PFSK-1 (cell line): ENCODE measurements at regions not wholly inside any gene's neighbourhood (a gene's known extent, or its start where the extent isn't known, plus 50 kb on each side); places are given as distances from the start of the nearest gene placed in this dataset.

Experiments used
- FOXP2 ChIP-seq: optimal IDR thresholded peaks from 2 replicates; pipeline ENCODE3; 2011; ENCODE audit warnings: borderline replicate concordance, control low read depth, inconsistent platforms; ENCODE audit not compliant: insufficient read depth; ENCODE audit errors: extremely low read length, extremely low read depth
- POLR2AphosphoS5 ChIP-seq: IDR thresholded peaks from 2 replicates; pipeline ENCODE4 v1.6.1; 2012; ENCODE audit warnings: low read depth, mild to moderate bottlenecking, control low read depth, low read length, moderate library complexity
- SIN3A ChIP-seq: IDR thresholded peaks from 2 replicates; pipeline ENCODE4 v1.6.1; 2012; ENCODE audit warnings: mild to moderate bottlenecking, low read length, moderate library complexity, borderline replicate concordance; ENCODE audit not compliant: insufficient read depth
- TAF1 ChIP-seq: IDR thresholded peaks from 2 replicates; pipeline ENCODE4 v1.6.1; 2012; ENCODE audit warnings: low read length, control low read depth, borderline replicate concordance; ENCODE audit not compliant: insufficient read depth
- TF ChIP-seq, protein P1 (sequence below), 2 experiments: IDR thresholded peaks; 2 replicates each; pipeline versions ENCODE4 v1.6.1 to v1.8.0; 2011 to 2012; ENCODE audit warnings: low read depth in 2 of 2, low read length in 2 of 2, control low read depth in 1 of 2, inconsistent platforms in 1 of 2, mild to moderate bottlenecking in 1 of 2, moderate library complexity in 1 of 2; ENCODE audit not compliant: insufficient read depth in 1 of 2

DNA sequence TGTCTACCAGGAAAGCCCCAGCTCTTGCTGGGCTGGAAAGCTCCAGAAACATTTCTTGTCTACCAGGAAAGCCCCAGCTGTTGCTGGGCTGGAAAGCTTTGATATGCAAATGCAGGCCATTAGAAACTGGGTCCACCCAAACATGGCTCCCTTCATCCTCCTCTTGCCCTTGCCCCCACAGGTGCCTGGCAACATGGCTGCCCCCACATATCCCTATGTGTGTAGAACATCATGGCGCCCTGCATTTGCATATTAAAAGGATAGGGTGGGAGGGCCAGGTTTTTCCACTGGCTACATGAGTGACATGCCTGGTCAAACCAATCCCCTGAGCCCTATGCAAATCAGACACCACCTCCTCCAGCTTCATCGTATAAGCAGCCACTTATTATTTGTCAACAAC is 455.4 kb upstream of the ARGLU1 start:
- TF ChIP-seq SIN3A (no peak), TAF1 (no peak), FOXP2 (no peak), POLR2AphosphoS5 (no peak)
- TF ChIP-seq, protein P1, sequence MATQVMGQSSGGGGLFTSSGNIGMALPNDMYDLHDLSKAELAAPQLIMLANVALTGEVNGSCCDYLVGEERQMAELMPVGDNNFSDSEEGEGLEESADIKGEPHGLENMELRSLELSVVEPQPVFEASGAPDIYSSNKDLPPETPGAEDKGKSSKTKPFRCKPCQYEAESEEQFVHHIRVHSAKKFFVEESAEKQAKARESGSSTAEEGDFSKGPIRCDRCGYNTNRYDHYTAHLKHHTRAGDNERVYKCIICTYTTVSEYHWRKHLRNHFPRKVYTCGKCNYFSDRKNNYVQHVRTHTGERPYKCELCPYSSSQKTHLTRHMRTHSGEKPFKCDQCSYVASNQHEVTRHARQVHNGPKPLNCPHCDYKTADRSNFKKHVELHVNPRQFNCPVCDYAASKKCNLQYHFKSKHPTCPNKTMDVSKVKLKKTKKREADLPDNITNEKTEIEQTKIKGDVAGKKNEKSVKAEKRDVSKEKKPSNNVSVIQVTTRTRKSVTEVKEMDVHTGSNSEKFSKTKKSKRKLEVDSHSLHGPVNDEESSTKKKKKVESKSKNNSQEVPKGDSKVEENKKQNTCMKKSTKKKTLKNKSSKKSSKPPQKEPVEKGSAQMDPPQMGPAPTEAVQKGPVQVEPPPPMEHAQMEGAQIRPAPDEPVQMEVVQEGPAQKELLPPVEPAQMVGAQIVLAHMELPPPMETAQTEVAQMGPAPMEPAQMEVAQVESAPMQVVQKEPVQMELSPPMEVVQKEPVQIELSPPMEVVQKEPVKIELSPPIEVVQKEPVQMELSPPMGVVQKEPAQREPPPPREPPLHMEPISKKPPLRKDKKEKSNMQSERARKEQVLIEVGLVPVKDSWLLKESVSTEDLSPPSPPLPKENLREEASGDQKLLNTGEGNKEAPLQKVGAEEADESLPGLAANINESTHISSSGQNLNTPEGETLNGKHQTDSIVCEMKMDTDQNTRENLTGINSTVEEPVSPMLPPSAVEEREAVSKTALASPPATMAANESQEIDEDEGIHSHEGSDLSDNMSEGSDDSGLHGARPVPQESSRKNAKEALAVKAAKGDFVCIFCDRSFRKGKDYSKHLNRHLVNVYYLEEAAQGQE (IDR thresholded peaks at IDR 0.05; ENCODE audit: insufficient read depth in 1 of 2, low read depth in 2 of 2, low read length in 2 of 2), result no peak

DNA sequence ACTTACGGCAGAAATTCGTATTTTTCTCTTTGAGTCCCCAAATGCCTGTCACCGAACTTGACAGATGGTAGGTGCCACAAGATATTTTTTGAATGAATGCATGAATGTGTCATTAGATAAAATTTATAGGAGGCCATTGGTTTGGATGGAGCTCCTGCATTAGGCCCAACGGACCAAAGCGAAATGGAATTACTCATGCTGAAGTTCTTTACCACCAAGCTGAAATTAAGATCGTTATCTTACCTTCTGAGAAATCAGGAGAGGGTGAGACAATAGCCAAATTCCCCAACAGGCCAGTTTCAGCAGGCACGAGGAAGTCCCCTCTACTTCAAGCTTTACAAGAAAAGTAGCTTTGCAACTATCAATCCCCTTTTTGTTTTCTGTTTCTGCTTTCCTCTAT is 452.5 kb upstream of the ARGLU1 start:
- TF ChIP-seq POLR2AphosphoS5 (no peak), SIN3A (no peak), FOXP2 (no peak), TAF1 (no peak)
- TF ChIP-seq, protein P1 (IDR thresholded peaks at IDR 0.05; ENCODE audit: insufficient read depth in 1 of 2, low read depth in 2 of 2, low read length in 2 of 2), result no peak

- no peak for TF ChIP-seq TAF1
- TF ChIP-seq POLR2AphosphoS5, result no peak
- TF ChIP-seq SIN3A, result no peak
- TF ChIP-seq, protein P1 (IDR thresholded peaks at IDR 0.05; ENCODE audit: insufficient read depth in 1 of 2, low read depth in 2 of 2, low read length in 2 of 2), result no peak
- no peak for TF ChIP-seq FOXP2
Measured at GRCh38 chr13:107018285-107018684, 450.3 kb upstream of the ARGLU1 start.

- TF ChIP-seq FOXP2 (no peak), TAF1 (no peak), SIN3A (no peak), POLR2AphosphoS5 (no peak)
- TF ChIP-seq, protein P1 (IDR thresholded peaks at IDR 0.05; ENCODE audit: insufficient read depth in 1 of 2, low read depth in 2 of 2, low read length in 2 of 2), result no peak
Measured at GRCh38 chr13:107006661-107007060, 438.7 kb upstream of the ARGLU1 start.

DNA sequence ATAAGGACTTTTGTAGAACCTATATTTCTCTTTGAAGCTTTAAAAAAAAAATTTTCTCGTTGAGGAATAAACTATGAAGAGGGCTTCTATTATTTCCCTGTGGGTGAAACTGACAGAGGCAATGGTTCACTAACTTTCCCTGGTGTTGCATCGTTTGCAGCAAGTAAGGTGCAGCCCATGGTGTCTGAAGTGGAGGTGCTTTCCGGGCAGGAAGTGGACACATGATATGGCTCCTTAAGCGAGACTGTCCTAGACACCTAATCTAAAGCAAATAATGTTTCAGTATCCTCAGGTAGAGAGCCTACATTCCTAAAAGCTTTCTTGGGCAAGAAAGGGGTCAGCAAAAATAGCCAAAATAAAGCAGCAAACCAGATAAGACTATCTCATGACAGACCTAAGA is 437.6 kb upstream of the ARGLU1 start:
- TF ChIP-seq TAF1 (no peak), FOXP2 (no peak), SIN3A (no peak), POLR2AphosphoS5 (no peak)
- TF ChIP-seq, protein P1 (IDR thresholded peaks at IDR 0.05; ENCODE audit: insufficient read depth in 1 of 2, low read depth in 2 of 2, low read length in 2 of 2), result no peak
